ENCODE measurements at regions not wholly inside any gene's neighbourhood (a gene's known extent, or its start where the extent isn't known, plus 50 kb on each side); places are given as distances from the start of the nearest gene placed in this dataset.

DNA sequence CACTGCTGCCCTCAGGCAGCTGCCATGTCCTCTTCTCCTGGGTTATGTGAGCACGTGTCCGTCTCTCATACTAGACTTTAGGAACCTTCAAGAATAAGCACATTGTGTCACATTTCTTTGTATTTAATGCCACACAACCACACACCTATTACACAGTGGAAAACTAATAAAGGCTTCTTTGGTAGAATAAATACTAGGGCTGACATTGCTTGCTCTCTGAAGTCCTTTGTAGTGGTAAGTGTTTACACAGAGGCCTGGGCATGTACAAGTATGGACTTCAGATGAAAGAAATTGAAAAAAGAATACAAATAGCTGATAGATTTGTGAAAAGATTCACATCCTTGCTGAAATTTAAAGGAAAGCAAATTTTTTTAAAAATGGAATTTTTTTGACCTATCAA is 188.1 kb upstream of the CCL2 start:
- TF ChIP-seq, protein P1, sequence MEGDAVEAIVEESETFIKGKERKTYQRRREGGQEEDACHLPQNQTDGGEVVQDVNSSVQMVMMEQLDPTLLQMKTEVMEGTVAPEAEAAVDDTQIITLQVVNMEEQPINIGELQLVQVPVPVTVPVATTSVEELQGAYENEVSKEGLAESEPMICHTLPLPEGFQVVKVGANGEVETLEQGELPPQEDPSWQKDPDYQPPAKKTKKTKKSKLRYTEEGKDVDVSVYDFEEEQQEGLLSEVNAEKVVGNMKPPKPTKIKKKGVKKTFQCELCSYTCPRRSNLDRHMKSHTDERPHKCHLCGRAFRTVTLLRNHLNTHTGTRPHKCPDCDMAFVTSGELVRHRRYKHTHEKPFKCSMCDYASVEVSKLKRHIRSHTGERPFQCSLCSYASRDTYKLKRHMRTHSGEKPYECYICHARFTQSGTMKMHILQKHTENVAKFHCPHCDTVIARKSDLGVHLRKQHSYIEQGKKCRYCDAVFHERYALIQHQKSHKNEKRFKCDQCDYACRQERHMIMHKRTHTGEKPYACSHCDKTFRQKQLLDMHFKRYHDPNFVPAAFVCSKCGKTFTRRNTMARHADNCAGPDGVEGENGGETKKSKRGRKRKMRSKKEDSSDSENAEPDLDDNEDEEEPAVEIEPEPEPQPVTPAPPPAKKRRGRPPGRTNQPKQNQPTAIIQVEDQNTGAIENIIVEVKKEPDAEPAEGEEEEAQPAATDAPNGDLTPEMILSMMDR (IDR thresholded peaks at IDR 0.05) = no peak
- no peak for TF ChIP-seq POLR2A (IDR thresholded peaks at IDR 0.05)
